ENCODE measurements at regions not wholly inside any gene's neighbourhood (a gene's known extent, or its start where the extent isn't known, plus 50 kb on each side); places are given as distances from the start of the nearest gene placed in this dataset.

GRCh38 chr19:31512181-31512970 is 163.1 kb upstream of the TSHZ3 start:
- TF ChIP-seq NR2F2 (IDR thresholded peaks at IDR 0.05) (no peak), JUND (IDR thresholded peaks at IDR 0.05) (no peak), RXRA (IDR thresholded peaks at IDR 0.05) (no peak), TAF1 (conservative IDR thresholded peaks at IDR 0.05) (no peak), SP1 (IDR thresholded peaks at IDR 0.05) (no peak), ZBTB33 (IDR thresholded peaks at IDR 0.05) (no peak), GABPA (IDR thresholded peaks at IDR 0.05 in 1 of 2, conservative IDR thresholded peaks at IDR 0.05 in 1 of 2) (no peak), FOXA2 (IDR thresholded peaks at IDR 0.05) (no peak), FOXA1 (IDR thresholded peaks at IDR 0.05) (no peak)
- no peaks in the 10 kb centered on the region for H3K4me1 ChIP-seq (ENCODE audit: control insufficient read depth in 4 of 4, insufficient read depth in 4 of 4, low read length in 3 of 4)

GRCh38 chr19:31513841-31514240 is 164.6 kb upstream of the TSHZ3 start:
- 84% methylated on average over 13 of the region's 13 CpGs for WGBS
- H3K4me1 ChIP-seq (ENCODE audit: control insufficient read depth in 4 of 4, insufficient read depth in 4 of 4, low read length in 3 of 4): no peaks in the 10 kb centered on the region
- no peaks in the 10 kb centered on the region for H3K36me3 ChIP-seq (ENCODE audit: control insufficient read depth in 4 of 4, insufficient read depth in 3 of 4, low read depth in 1 of 4, low read length in 3 of 4)
- H3K4me3 ChIP-seq (ENCODE audit: low read depth in 1 of 3, low read length in 3 of 3): no peak overlapping the region
- no peak overlapping the region for H3K9ac ChIP-seq (ENCODE audit: low read depth in 1 of 2, low read length in 2 of 2)
- H3K27ac ChIP-seq (ENCODE audit: low read depth in 1 of 2, low read length in 2 of 2): no peak overlapping the region
- DNase-seq (ENCODE audit: low spot score): peak; percentile 8
- peaks cover 0 to 3% (median 1%) of the 10 kb centered on the region in 4 donors for H3K27me3 ChIP-seq (ENCODE audit: control insufficient read depth in 4 of 4, insufficient read depth in 4 of 4, low read length in 3 of 4)
- H3K9me3 ChIP-seq (ENCODE audit: control insufficient read depth in 4 of 4, low read length in 3 of 4): no peaks in the 10 kb centered on the region
- TF ChIP-seq RAD21 (IDR thresholded peaks at IDR 0.05) (no peak), TAF1 (conservative IDR thresholded peaks at IDR 0.05) (no peak), FOXA1 (IDR thresholded peaks at IDR 0.05) (no peak), ZBTB33 (IDR thresholded peaks at IDR 0.05) (no peak), SP1 (IDR thresholded peaks at IDR 0.05) (no peak), REST (IDR thresholded peaks at IDR 0.05) (no peak), JUND (IDR thresholded peaks at IDR 0.05) (no peak), HNF4A (conservative IDR thresholded peaks at IDR 0.05) (no peak), ATF3 (IDR thresholded peaks at IDR 0.05) (no peak), CTCF (IDR thresholded peaks at IDR 0.05; ENCODE audit: low read depth, low read length, missing input control) (no peak), MAX (IDR thresholded peaks at IDR 0.05) (no peak), FOXA2 (IDR thresholded peaks at IDR 0.05) (no peak), HNF4G (IDR thresholded peaks at IDR 0.05) (no peak), RXRA (IDR thresholded peaks at IDR 0.05) (no peak), EGR1 (IDR thresholded peaks at IDR 0.05; ENCODE audit: low read depth in 2 of 2) (no peak), YY1 (IDR thresholded peaks at IDR 0.05) (no peak), GABPA (IDR thresholded peaks at IDR 0.05 in 1 of 2, conservative IDR thresholded peaks at IDR 0.05 in 1 of 2) (no peak)

More at GRCh38 chr19:31512181-31512970, 163.1 kb upstream of the TSHZ3 start:
- no peak overlapping the region for H3K9ac ChIP-seq (ENCODE audit: low read depth in 1 of 2, low read length in 2 of 2)
- peaks cover 0 to 3% (median 0%) of the 10 kb centered on the region in 4 donors for H3K27me3 ChIP-seq (ENCODE audit: control insufficient read depth in 4 of 4, insufficient read depth in 4 of 4, low read length in 3 of 4)
- no peak overlapping the region for H3K27ac ChIP-seq (ENCODE audit: low read depth in 1 of 2, low read length in 2 of 2)
- WGBS: 73% methylated on average over 10 of the region's 10 CpGs
- no peaks in the 10 kb centered on the region for H3K36me3 ChIP-seq (ENCODE audit: control insufficient read depth in 4 of 4, insufficient read depth in 3 of 4, low read depth in 1 of 4, low read length in 3 of 4)
- H3K4me3 ChIP-seq (ENCODE audit: low read depth in 1 of 3, low read length in 3 of 3): no peak overlapping the region
- no peaks in the 10 kb centered on the region for H3K9me3 ChIP-seq (ENCODE audit: control insufficient read depth in 4 of 4, low read length in 3 of 4)
- peak; percentile 9 for DNase-seq (ENCODE audit: low spot score)
